Globus pallidus (tissue), 1 donor: ENCODE measurements at regions not wholly inside any gene's neighbourhood (a gene's known extent, or its start where the extent isn't known, plus 50 kb on each side); places are given as distances from the start of the nearest gene placed in this dataset.
"Not testable (repeated sequence)": the region's sequence is repeated elsewhere in the genome, so short reads cannot be mapped to it uniquely, and the experiment has no call there.

ENCODE experiments used
- DNase-seq: peaks from one replicate; pipeline ENCODE4 v3.0.0-alpha.2; 2015; ENCODE audit warnings: low spot score

- no peak for DNase-seq
These were observed 592.0 kb upstream of the KLF12 start for GRCh38 chr13:74726206-74726605.

DNA sequence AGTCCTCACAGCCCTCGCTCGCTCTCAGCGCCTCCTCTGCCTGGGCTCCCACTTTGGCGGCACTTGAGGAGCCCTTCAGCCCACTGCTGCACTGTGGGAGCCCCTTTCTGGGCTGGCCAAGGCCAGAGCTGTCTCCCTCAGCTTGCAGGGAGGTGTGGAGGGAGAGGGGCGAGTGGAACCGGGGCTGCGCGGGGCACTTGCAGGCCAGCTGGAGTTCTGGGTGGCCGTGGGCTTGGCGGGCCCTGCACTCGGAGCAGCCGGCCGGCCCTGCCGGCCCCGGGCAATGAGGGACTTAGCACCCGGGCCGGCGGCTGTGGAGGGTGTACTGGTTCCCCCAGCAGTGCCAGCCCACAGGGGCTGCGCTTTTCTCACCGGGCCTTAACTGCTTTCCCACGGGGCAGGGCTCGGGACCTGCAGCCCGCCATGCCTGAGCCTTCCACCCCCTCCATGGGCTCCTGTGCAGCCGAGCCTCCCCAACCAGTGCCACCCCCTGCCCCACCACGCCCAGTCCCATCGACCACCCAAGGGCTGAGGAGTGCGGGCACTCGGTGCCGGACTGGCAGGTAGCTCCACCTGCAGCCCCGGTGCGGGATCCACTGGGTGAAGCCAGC lies 584.1 kb upstream of the KLF12 start:
- not testable (repeated sequence) for DNase-seq

DNA sequence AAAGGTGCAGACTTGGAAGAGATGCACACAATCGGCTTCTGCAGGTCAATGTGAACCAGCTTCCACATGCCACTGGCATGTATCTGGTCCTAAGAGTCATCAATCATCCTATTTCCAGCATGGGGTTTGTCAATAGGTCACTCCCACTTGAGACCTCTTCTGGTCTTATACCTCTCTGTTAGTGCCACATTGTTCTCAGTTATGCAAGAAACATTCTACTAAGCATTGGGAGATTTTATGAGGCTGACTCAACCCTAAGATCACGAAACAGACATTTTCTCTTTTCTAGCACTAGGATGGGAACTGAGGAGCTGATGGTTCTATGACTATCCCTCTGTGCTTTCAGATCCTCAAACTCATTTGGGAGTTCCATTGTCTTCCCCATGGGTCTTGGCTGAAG lies 581.5 kb upstream of the KLF12 start:
- no peak for DNase-seq

DNA sequence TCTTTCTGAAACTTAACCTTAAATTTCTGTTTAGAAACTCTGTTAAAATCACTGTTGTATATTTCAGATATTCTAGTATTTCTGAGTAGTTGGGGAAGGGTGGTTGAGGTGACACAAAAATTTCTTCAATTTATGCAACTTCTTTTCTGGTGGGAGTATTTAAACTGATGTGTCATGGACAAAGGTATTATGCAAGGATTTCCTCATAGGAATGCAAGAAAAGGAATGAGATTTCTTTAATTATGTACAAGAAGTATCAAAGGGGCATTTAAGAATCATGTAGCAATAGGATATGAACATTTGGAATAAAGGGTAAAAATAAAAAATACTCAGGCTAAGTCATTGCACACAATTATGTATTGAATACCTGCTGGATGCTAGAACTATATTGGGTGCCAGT lies 575.8 kb upstream of the KLF12 start:
- no peak for DNase-seq

GRCh38 chr13:74709226-74709625 lies 575.0 kb upstream of the KLF12 start:
- DNase-seq, result no peak

DNA sequence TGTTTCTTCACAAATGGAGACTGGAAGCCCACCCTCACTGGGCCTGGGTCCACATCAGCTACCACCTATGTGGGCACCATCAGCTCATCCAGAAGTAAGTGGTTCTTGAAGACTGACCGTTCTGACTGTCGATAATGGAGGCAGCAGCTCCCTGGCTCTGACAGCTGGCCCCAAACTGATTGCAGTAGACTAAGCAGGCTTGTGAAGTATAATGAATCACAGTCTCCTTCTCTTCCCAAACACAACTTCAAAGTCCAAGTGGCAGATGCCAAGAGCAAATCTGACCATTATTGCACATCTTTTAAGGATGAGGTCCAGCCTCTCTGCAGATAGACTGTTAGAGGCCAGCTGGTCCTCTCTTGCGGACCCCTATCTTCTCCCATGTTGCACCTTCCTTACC lies 574.4 kb upstream of the KLF12 start:
- no peak for DNase-seq

DNA sequence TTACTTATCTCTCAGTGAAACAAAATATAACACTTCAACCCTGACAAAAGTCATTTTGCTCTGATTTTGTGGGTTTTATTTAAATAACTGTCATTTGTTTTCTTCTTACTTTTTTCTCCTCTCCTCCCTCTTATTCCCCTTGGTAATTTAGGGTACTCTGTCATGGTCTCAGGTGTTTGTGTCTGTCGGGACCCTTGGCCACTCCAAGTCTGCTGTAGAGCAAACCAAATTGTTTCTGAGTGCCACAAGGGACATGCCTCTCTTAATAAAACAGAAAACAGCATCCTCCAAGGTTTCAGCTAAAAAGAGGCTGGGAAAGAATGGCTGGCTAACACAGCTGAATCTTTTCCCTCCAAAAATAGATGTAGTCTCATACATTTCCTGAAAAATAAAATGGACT lies 573.1 kb upstream of the KLF12 start:
- no peak for DNase-seq

GRCh38 chr13:74706801-74707200 lies 572.6 kb upstream of the KLF12 start:
- no peak for DNase-seq

GRCh38 chr13:74705438-74705837 lies 571.2 kb upstream of the KLF12 start:
- DNase-seq, result no peak

GRCh38 chr13:74703855-74704387 lies 569.7 kb upstream of the KLF12 start:
- DNase-seq, result no peak

DNA sequence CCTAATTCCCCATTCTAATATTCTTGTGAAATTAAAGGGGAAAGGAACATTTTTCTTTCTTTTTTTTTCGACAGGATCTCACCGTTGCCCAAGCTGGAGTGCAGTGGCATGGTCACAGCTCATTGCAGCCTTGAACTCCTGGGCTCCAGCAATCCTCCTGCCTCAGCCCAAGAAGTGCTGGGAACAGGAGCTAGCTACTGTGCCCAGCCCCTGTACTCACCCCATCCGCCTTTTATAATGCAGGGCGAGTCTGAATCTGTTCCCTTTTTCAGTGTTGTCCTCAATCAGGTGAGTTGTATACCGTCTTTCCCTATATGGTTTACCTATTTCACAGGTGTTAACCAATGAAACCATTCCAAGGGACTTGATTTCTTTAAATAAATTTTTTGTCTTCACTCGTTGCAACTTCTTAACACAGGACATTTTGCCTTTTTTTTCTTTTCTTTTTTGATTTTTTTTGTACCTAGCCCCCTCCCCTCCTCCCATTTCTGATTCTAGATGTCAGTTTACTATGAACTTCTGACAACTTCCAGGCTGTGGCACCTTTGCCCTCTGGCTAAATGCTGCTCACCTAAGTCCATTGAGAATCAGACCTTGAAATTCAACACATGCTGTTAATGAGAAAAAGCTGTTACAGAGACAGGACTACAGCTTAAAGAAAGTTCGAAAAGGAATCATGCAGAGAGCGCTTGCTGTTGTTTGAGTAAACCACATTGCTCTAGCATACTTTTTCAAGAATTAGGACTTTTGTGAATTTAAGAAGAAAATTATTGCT lies 562.1 kb upstream of the KLF12 start:
- DNase-seq, result no peak

DNA sequence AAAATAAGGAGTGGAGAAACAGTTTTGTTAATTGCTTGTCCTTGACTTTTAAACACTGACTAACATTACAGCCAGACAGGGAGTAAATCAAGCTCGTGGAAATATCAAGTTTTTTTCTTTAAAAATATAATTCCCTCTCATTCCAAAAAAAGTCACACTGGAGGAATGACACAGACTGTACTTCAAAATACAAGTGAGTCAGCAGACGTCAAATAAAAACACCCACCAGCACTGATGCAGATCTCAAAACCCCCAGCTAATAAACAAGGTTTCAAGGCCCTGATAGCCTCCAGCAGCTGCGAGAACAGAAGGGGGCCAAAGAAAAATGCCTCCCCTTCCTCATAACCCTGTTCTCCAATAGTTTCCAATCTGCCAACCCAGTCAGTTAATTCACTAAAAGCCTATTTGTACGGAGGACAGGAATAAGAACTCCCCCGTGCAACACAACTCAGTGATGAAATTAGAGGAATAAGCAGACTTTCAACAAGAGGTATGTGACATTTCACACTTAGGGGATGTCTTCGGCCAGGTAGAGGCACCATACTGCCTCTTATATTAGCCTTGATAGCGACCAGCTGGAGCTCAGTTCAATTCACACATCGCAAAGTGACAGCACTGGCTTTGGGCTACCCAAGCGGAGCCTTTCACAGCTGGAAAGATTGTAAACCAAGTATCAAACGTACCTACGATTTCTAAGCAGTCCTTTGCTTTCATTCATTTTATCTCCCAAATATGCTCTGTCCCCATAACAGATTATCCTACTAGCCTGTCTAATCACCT lies 561.0 kb upstream of the KLF12 start:
- no peak for DNase-seq

DNA sequence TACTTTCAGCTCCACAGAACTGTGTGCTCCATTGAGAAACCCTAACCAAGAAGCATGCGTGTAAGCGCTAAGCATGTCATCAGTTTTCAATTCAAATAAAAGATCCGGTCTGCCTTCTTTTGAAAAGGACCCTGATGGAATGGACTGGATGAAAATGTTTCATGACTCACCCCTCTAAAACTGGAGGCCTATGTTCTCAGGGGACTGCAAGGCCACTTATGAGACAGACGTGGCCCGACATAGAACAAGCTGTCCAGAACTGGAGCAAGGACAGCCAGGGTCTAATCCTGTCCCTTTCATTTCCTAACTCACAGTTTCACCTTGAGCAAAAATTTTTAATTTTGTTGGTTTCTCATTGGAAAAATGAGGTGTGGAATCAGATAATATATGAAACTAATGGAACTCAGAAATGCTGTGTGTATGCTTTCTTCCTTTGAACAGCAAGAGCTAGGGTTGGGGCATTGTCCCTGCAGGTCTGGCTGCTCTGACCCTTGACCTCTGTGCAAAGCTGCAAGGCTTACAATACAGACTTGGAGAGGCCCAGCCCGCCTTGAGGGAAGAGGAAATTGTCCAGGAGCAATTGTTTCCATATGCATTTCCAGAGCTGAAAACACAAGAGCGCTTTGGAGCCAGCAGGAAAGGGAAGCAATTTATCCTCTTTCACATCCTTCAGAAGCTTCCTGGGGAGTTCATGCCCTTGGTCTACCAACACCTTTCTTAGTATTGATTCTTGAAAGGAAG lies 553.4 kb upstream of the KLF12 start:
- DNase-seq, result no peak

DNA sequence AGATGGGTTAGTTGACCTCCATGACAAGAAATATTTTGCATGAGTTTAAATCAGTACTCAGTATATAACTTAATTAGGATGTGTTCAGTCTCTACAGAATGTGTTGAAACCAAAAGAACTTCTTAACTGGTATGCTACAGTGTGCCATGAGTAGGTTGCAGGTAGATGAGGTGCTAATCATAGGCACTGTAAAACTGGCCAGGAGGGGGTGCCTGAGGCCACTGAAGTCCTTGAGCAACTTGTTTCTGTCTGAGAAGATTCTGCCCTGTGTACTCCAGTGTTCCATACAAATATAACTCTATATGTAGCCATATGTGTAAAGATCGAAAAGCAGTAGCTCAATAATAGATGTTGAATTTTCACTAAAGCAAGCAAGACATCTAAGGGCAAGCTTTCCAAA lies 549.2 kb upstream of the KLF12 start:
- DNase-seq, result no peak

DNA sequence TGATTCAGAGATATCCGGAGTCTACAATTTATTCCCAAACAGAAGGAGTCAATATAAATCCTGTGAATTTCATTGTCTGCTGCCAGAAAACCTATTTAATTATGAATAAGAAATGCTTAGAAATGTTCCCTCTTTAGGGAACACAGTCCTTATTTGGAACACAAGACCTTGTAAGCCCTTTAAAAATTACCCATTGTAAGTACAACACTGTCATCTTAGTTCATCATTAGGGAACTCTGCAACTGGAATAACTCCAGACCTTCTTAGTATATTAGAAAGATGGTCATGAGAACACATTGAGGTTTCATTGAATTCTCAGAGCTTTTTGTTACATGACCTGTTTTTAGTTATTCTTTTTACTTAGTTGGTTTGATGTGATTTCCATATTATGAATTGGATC lies 548.5 kb upstream of the KLF12 start:
- DNase-seq, result no peak

GRCh38 chr13:74681891-74682290 lies 547.7 kb upstream of the KLF12 start:
- no peak for DNase-seq

- DNase-seq, result no peak
These were observed 544.2 kb upstream of the KLF12 start for GRCh38 chr13:74678308-74678965.

DNA sequence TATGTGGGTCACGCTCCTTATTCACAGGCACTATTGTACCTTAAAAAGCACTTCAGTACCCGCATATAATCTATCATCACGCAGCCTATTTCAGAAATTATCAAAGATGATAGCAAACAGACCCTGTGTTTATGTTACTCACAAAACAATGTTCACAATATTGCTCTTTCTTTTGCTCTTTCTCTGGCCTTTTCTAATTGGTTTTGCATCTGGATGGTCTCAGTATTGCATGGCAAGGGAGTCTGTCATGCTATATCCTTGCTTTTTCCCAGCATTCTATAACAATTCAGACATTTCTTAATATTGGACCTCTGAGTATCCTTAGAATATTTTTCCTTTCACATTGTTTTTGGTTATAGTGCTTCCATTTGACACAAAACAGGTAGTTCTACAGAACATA lies 541.8 kb upstream of the KLF12 start:
- DNase-seq, result no peak

DNA sequence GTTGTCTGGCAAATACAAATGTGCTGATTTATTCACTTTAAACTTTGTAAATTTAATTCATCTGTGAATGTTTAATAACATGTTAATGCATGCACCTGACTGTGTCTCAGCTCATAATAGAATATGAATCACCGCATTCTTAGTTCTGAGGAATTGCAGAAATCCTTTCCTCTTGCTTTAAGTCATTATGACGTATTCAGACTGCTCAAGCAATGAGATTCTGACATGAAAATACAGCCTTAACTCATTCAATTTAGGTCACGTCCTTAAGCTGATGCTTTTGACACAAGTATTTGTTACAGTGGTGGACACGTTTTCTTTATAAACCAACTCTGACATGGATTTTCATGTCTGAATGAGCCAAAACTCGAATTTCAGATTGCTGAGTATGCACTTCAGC lies 541.0 kb upstream of the KLF12 start:
- DNase-seq, result no peak

- no peak for DNase-seq
These were observed 540.5 kb upstream of the KLF12 start for GRCh38 chr13:74674720-74675119.

- DNase-seq, result no peak
These were observed 534.9 kb upstream of the KLF12 start for GRCh38 chr13:74669149-74669548.
